ENCODE measurements at regions not wholly inside any gene's neighbourhood (a gene's known extent, or its start where the extent isn't known, plus 50 kb on each side); places are given as distances from the start of the nearest gene placed in this dataset.
"Not testable (repeated sequence)": the region's sequence is repeated elsewhere in the genome, so short reads cannot be mapped to it uniquely, and the experiment has no call there.

- DNase-seq (ENCODE audit: low read depth): peak; percentile 31
Measured at GRCh38 chr4:27360790-27361267, 500.2 kb downstream of the STIM2 start.

GRCh38 chr4:27364509-27364908, 503.9 kb downstream of the STIM2 start:
- no peak for DNase-seq (ENCODE audit: low read depth)

GRCh38 chr4:27366104-27366823, 505.6 kb downstream of the STIM2 start:
- peak; percentile 53 for DNase-seq (ENCODE audit: low read depth)

GRCh38 chr4:27368781-27369180, 508.1 kb downstream of the STIM2 start:
- no peak for DNase-seq (ENCODE audit: low read depth)

GRCh38 chr4:27381815-27382214, 521.2 kb downstream of the STIM2 start:
- DNase-seq (ENCODE audit: low read depth): no peak

GRCh38 chr4:27387711-27388110, 527.1 kb downstream of the STIM2 start:
- DNase-seq (ENCODE audit: low read depth): no peak

GRCh38 chr4:27397886-27398285, 537.2 kb downstream of the STIM2 start:
- DNase-seq (ENCODE audit: low read depth): peak; percentile 79

GRCh38 chr4:27398631-27399310, 538.1 kb downstream of the STIM2 start:
- DNase-seq (ENCODE audit: low read depth): no peak

GRCh38 chr4:27407616-27408015, 547.0 kb downstream of the STIM2 start:
- DNase-seq (ENCODE audit: low read depth): no peak

GRCh38 chr4:27412613-27413012, 552.0 kb downstream of the STIM2 start:
- no peak for DNase-seq (ENCODE audit: low read depth)

- DNase-seq (ENCODE audit: low read depth): no peak
Measured at GRCh38 chr4:27414887-27415731, 554.5 kb downstream of the STIM2 start.

GRCh38 chr4:27428661-27429060, 568.0 kb downstream of the STIM2 start:
- DNase-seq (ENCODE audit: low read depth): no peak

- DNase-seq (ENCODE audit: low read depth): no peak
Measured at GRCh38 chr4:27429364-27429871, 568.8 kb downstream of the STIM2 start.

- no peak for DNase-seq (ENCODE audit: low read depth)
Measured at GRCh38 chr4:27442146-27442545, 581.5 kb downstream of the STIM2 start.

GRCh38 chr4:27442661-27443060, 582.0 kb downstream of the STIM2 start:
- DNase-seq (ENCODE audit: low read depth): not testable (repeated sequence)

GRCh38 chr4:27463816-27464215, 603.2 kb downstream of the STIM2 start:
- peak; percentile 42 for DNase-seq (ENCODE audit: low read depth)

- no peak for DNase-seq (ENCODE audit: low read depth)
Measured at GRCh38 chr4:27467351-27467750, 606.7 kb downstream of the STIM2 start.

- DNase-seq (ENCODE audit: low read depth): no peak
Measured at GRCh38 chr4:27472364-27472763, 611.7 kb downstream of the STIM2 start.

GRCh38 chr4:27474691-27475090, 614.0 kb downstream of the STIM2 start:
- DNase-seq (ENCODE audit: low read depth): no peak

- DNase-seq (ENCODE audit: low read depth): no peak
Measured at GRCh38 chr4:27484216-27484615, 623.6 kb downstream of the STIM2 start.

GRCh38 chr4:27490315-27490714, 629.7 kb downstream of the STIM2 start:
- no peak for DNase-seq (ENCODE audit: low read depth)

- DNase-seq (ENCODE audit: low read depth): no peak
Measured at GRCh38 chr4:27490766-27491165, 630.1 kb downstream of the STIM2 start.

All from HS-5 (cell line).